Stimulated activated CD8-positive, alpha-beta memory T cell treated with anti-CD3 and anti-CD28 coated beads, Interleukin-15, amount 100 ng/mL, for 4 hours (primary cell): ENCODE measurements at regions not wholly inside any gene's neighbourhood (a gene's known extent, or its start where the extent isn't known, plus 50 kb on each side); places are given as distances from the start of the nearest gene placed in this dataset.

ENCODE experiments used
- DNase-seq, 2 donors: peaks; one replicate each; pipeline ENCODE4 v3.0.0-alpha.2; 2020; ENCODE audit warnings: low read depth in 2 of 2

DNA sequence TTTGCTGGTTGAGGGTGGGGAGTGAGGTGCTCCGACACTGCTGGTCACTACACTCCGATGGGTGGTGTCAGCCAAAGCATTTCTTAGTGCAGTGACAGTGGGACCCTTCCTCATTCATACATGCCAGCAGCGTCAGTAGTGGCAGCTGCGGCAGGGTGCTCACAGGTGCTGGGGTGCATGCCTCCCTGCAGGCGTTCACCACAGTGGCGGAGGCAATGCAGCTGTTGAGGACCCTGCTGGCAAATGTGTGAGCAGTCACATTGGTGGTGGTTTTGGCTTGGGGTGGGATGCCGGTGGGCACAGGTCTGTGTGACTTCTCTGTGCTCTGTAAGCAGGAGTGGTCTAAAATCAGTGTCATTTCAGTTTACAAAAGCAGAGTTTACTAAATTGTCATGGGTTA is 464.6 kb downstream of the FUT8 start:
- DNase-seq = no peak

DNA sequence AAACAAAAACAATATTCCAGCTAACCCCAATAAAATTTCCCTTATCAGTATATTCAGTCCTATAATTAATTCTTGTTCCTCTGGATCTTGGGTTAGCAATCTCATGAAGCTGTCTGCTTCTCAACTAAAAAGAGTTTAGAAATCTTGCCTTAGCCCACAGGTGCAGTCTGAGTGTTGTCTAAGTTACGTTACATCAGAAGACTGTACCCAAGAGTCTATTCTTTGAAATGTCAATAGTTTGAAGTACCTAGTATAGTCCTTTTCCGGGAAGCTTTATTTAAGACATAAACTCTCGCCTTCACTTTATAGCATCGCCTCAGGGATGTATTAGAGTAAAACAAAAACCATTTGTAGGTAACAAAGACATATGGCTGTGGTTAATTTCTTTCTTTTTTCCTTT is 465.1 kb downstream of the FUT8 start:
- DNase-seq = no peak

DNA sequence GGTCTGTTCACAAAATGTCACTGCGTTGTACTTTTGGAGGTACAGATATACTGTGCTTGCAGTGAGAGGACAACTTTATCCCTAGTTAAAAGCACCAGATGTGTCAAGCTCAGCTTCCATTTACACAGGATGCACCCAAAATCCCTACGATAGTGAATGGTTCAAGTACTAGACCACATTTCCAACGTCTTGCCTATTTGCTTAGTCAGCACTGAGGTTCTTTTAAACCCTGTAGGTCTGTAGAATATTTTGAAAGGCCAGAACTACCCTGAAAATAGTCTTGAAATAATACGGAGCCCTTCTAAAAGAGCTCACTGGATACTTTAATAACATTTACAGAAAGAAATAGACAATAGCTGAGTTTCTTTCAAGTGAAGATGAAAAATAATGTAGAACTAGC is 466.1 kb downstream of the FUT8 start:
- DNase-seq = no peak

DNA sequence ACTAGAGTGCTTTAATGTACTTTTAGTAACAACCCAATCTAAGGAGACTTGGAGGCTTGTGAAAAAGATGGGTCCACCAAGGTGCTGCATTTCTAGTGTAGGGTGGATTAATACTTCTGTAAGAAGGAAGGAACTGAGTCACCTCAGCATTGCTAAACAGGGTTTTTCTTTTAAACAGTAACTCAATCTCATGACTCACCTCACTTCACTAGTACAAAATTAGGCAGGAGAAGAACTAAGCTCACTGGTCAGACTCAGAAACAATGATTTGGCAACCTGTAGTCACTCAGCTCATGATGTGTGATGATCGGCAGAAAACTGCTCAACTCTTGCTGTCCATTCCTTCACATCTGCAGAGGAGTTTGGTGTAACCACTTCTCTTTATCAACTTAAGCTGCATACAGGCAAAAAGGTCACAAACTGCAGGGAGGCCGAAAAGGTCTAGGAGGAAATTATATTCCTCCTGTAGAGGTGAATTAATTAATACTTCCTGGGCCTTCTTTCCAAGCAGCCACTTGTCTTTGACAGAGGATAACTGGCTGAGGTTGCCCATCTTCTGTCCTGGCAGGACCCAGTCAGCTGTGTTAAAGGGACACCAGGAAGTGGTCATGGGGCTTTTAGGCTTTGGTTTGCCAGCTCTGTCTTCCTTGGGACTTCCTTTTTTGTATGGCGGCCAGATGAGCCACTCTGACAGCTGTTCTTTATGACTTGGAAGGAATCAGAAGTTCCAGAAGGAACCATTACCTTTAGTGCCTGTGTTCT is 466.9 kb downstream of the FUT8 start:
- DNase-seq = no peak

DNA sequence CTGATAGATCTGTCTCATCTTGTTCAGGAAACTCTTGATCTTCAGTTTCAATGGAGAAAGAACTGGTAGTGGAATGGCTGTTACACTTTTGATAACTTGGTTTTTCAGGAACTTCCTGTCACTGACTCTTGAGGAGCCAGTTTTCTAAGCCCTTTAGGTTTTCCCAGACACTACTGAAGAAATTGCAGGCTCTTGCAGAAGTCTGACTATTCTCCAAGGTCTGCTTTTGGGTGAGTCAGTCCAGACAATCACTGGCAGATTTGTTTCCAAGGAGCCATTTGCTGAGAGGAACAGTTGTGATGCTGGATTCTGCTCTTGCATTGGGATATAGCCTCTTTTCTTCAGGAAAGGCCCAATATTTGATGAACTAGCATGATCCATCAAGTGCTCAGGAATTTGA is 468.0 kb downstream of the FUT8 start:
- no peak for DNase-seq

DNA sequence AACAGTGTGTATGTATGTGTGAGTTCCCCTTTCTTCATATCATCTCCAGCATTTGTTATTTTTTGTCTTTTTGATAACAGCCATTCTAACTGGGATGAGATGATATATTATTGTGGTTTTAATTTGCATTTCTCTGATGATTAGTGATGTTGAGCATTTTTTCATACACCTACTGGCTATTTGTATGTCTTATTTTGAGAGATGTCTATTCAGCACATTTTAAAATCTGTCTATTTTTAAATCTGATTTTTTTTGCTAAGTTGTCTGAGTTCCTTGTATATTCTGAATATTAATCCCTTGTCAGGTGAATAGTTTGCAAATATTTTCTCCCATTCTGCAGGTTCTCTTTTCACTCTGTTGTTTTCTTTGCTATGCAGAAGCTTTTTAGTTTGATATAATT is 469.1 kb downstream of the FUT8 start:
- no peak for DNase-seq

DNA sequence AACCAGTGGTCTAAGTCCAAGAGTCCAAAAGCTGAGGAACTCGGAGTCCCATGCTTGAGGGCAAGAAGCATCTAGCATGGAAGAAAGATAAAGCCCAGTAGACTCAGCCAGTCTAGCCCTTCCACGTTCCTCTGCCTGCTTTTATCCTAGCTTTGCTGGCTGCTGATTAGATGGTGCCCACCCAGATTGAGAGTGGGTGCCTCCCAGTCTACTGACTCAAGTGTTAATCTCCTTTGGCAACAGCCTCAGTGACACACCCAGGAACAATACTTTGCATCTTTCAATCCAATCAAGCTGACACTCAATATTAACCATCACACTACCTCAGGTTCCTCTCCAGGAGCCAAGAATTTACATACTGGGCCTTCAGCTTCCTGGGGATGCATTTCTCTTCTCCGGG is 476.1 kb downstream of the FUT8 start:
- no peak for DNase-seq

DNA sequence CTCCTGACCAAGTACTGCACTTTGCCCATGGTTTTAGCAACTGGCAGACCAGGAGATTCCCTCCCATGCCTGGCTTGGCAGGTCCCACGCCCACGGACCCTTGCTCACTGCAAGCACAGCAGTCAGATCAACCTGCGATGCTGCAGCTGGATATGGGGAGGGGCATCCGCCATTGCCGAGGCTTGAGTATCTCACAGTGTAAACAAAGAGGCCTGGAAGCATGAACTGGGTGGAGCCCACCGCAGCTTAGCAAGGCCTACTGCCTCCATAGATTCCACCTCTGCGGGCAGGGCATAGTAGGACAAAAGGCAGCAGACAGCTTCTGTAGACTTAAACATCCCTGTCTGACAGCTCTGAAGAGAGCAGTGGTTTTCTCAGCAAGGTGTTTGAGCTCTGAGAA is 479.8 kb downstream of the FUT8 start:
- no peak for DNase-seq

DNA sequence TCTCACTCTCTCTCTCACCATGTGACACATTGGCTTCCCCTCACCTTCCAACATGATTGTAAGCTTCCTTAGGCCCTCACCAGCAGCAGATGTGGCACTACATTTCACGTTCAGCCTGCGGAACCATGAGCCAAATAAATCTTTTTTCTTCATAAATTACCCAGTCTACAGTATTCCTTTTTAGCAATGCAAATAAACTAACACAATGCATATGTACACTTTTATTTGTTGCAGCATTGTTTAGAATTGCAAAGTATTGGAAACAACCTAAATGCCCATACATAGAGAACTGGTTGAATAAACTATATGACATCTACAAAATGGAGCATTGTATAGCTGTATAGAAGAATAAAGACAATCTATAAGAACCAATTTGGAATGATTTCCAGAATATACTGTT is 487.6 kb downstream of the FUT8 start:
- DNase-seq = no peak

DNA sequence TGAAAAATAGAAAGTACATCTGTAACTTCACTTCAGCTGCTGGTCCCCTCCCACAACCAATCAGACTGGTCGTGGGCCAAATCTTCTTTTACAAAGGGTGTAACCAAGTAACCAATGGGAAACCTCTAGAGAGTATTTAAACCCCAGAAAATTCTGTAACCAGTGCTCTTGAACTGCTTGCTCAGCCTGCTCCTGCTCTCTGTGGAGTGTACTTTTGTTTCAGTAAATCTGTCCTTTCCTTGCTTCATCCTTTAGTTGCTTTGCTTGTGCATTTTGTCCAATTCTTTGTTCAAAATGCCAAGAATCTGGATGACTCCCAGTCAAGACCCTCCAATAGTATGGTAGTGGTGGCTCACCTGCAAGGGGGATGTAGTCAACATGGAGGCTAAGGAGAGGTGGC is 489.1 kb downstream of the FUT8 start:
- DNase-seq = no peak

DNA sequence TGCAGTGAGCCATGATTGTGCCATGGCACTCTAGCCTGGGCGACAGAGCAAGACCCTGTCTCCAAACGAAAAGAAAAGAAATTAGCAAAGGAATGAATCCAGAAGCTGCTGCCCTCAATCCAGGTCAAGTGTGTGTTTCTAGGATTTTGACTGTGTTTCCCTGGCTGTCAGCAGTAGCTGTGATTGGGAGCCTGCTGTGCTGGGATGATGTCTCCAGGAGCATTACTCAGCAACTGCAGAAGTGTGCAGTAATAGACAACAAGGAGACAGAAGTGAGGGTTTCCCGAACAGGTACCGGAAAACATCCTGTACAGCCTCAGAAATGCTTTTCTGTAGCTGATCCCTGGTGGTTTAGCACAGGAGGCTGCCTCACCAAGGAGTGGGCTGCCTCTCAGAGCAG is 492.5 kb downstream of the FUT8 start:
- DNase-seq = no peak

DNA sequence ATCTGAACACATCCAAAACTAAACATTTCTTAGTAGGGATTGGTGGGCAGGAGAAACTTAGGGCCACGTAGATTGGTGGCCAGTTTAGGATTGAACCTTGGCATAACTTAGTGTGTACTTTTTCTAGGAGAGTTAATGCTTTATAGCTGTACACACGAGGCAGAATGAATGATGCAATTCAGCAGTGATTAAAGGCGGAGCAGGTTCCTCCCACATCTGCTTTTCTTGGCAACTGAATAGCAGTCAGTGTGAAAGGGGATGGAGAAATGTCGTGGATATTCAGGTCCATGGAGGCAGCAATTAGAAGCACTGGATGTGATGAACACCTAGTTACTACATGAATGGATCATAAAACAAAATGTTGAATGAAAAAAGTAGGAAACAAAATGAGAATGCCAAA is 493.8 kb downstream of the FUT8 start:
- DNase-seq = no peak

DNA sequence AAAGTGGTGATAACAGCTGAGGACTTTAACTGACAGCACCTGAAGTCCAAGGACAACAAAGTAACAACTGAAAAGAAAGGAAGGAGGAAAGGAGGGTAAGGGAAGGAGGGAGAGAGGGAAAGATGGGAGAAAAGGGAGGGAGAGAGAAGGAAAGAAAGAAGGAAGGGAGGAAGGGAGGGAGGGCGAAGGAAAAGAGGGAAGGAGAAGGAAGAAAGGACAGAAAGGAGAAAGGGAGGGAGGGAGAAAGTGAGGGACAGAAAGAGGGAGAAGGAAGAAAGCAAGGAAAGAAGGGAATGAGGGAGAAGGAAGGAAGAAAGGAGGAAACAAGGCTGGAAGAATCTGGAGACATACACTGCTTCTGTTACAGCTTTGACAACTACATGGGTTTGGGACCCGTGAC is 494.4 kb downstream of the FUT8 start:
- no peak for DNase-seq

DNA sequence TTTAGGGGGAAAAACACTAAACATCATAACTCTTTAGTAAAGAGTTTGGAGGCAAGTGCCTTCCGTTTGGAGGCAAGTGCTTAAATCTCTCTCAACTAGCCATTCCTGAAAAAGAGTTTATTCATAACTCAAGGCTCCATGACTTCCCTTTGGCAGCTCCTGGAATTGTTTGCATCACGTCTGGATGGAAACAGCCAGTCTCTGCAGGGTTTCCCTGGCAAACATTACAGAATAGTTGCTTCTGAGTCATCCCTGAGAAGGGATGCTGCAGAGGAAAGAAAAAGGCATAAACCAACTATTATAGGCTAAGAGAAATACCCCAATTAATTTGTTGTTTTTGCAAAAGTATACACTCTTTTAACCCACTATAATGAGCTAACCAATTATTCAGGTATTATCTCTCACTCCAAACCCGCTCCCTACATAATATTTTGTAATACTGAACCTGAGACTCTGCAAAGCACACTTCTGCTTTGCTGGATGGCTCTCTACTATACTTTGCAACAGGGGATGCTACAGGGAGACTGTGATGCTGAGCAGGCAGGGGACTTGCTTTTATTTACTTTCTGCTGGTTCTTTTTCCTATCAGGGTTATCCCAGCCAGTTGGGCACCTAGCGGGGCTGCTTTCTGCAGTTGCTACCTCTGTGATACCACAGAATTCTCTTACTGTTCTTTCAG is 497.7 kb downstream of the FUT8 start:
- DNase-seq = no peak

DNA sequence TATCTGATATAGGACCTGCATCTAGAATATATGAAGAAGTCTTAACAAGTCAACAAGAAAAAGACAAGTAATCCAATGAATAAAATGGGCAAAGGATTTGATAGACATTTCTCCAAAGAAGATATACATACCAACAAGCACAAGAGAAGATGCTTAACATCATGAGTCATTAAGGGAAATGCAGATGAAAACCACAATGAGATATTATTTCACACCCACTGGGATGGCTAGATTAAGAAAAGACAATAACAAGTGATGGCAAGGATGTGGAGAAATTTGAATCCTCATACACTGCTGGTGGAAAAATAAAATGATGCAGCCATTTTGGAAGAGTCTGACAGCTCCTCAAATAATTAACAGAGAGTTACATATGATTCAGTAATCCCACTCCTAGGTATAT is 502.6 kb downstream of the FUT8 start:
- no peak for DNase-seq

DNA sequence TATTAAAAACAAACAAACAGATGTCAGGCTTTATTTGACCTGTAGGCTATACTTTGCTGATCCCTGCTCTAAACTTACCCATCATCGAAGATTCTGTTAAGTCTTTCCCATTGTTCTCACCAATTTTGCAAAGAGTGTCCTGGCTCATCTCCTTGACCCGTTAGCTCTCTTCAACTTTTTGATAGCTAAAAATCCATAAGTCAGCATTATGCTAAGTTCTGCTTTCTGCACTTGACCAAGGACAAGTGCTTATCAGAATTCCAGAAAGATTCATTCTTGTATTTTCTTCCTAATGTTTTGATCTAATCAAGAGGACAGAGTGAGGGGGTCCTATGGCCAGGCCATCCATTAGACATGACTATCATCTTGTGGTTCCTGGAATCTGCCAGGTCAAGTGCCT is 503.5 kb downstream of the FUT8 start:
- DNase-seq = no peak

DNA sequence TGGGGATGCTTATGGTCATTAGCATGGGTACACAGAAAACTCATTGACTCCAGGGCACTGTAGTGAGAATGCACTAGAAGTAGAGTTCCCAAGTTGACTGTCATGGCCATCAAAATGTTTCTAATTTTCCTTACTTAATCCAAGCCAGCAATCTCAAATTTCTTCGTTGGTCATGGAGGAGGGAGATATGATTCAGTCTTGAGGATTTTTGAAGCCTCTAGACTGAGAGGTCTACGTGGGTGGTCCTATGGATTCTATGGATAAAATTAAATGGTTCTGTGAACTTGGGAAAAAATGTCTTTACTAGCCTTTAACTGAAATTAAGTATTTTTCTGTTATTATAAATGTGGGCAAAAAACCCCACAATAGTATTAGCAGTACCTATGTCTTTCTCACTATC is 508.5 kb downstream of the FUT8 start:
- no peak for DNase-seq

DNA sequence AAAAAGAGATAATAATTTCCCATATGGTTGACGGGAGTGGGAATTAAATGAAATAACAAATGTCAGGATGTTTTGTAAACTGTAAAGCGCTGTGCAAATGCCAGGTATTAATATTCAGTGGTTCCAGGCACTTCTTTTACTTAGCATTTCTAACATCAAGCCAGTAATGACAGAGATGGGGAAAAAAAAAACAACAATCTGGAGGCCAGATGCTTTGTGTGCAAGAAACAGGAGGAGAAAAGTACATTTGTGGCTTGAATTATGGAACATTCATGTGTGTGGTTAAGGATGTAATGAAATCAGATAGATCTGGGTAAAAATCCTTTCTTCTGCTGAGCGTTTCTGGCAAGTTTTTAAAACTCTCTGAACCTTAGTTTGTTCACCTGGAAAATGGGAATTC is 509.6 kb downstream of the FUT8 start:
- DNase-seq = no peak

DNA sequence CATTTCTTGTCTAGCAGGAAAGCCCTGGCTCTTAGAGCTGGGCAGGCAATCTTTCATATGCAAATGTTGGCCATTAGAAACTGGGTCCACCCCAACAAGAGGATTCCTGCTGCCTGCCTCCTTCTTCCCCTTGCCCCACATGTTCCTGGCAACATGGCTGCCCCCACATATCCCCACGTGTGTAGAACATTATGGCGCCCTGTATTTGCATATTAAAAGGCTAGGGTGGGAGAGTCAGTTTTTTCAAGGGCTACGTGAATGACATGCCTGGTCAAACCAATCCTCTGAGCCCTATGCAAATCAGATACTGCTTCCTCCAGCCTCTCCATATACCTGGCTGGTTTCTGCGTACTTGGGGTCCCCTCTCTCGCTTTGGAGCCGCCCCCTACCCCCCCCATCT is 514.0 kb downstream of the FUT8 start:
- DNase-seq = no peak

DNA sequence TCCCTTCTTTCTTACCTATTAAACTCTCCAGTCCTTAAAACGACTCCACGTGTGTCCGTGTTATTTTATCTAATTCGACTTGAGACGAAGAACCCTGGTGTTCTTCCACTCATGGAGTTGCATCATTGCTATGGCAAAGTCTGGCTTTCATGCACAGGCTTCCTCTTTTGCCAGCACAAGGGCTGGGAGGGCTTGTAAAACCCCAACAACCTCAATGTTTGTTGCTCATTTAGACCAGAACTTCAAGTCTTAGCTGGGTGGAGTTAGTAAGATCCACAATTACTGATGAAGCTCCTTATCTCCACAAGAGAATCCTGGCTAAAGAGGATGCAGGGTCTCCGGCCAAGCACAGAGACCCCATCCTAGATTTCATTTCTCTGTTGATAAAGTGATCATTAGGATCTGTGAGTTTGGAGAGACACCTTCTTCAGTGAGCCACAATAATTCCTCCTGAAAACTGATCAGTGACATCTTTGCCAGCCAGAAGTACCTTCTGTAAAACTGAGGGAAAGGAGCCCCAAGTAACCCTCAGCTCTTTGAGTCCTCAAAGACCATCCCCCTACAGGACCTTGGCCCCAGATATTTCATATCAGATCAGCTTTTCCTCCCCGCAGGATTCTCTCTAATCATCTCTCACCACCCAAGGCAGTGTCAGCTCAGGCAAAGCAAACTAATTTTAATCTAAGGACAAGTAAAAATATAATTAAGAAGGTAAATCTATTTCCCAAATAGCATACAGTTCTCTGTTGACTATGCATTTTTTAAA is 514.6 kb downstream of the FUT8 start:
- no peak for DNase-seq

DNA sequence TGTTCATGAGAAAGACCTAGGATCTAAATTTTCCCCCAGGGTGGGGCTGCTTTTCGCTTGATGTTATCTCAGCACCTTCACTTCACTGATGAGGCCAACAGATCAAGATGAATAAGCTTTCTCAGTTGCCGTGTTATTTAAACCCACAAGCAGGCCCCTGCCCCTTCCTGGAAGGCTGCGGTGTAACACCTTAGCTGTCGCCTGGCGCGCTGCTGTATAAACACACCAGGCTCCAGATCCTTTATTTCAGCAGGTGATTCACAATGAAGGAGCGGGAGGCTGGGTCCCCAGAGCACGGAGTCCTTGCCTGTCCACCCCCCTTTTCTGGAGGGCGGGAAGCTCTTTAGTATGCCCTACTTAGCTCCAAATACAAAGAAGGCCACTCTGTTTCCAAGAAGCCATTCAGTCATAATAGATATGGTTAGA is 515.4 kb downstream of the FUT8 start:
- peak; percentile 26 to 53 for DNase-seq

DNA sequence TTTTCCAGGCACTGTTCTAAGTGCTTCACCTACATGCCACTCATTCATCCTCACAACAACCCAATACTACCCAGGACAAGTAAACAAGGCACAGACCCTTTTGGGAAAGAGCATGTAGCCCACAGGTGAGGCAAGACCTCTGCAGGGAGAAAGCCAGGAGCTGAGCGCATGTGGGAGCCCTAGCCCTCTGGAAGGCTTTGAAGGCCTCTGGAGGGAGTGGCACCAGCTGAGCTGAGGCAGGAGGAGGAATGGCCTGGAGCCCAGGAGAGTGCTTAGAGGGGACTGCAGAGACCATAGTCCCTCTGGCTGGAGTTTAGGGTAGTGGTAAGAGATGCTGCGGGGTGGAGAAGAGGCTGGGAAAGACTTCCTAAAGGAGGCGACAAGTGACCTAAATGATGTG is 516.5 kb downstream of the FUT8 start:
- no peak for DNase-seq
